ENCODE measurements at regions not wholly inside any gene's neighbourhood (a gene's known extent, or its start where the extent isn't known, plus 50 kb on each side); places are given as distances from the start of the nearest gene placed in this dataset.
A peak's percentile ranks its signal among the peaks of the same experiment; 100 is the strongest.

DNA sequence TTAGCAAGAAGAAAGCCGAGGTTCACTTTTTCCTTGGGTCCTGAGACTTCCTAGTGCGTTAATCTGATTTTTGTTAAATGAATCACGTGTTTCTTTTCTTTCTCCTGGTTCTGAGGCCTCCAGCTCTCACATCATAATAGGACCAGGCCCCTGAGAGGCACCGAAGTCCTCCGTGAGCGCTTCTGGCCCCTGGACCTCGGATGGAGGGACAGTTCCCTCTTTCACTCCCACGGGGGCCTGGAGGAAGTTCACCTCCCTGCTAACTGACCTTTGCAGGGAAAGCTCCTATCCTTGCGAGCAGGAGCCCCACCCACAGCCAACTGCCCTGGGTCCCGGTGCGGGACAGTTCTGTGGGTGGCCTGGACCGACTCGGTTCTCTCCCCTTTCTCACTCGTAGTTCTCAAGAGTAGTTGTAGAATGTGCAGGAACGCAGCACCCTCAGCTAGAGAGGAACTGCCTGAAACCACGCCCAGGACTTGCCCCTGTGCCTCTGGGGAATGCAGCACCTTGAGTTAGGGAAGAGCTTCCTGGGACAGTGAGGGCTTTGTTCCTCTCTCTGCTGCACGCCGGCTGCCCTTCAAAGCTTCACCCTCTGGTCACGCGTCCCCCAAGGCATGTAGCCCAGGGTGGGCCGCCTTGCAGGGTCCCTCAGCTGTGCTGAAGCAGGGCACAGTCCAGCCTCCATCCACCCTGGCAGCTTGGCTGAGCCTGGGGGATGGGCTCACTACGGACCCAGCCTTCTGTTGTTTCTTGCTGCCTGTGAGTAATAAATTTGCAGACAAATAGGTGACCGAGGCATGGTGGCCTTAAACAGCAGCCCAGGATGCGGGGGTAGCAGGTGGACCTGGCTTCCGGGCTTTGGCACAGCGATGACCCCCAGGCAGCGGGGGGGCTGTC is 264.6 kb downstream of the ADGRD1 start (continued):
- TF ChIP-seq KDM4B (IDR thresholded peaks at IDR 0.05; ENCODE audit: borderline replicate concordance in 2 of 2, low read depth in 1 of 2) (peak in 1 of 2 experiments; percentile 55; a peak in 1 of 4 replicates), CTBP1 (IDR thresholded peaks at IDR 0.05; ENCODE audit: borderline replicate concordance) (peak; percentile 55; the same call in 1 of the 2 replicates)
- TF ChIP-seq, protein P1, sequence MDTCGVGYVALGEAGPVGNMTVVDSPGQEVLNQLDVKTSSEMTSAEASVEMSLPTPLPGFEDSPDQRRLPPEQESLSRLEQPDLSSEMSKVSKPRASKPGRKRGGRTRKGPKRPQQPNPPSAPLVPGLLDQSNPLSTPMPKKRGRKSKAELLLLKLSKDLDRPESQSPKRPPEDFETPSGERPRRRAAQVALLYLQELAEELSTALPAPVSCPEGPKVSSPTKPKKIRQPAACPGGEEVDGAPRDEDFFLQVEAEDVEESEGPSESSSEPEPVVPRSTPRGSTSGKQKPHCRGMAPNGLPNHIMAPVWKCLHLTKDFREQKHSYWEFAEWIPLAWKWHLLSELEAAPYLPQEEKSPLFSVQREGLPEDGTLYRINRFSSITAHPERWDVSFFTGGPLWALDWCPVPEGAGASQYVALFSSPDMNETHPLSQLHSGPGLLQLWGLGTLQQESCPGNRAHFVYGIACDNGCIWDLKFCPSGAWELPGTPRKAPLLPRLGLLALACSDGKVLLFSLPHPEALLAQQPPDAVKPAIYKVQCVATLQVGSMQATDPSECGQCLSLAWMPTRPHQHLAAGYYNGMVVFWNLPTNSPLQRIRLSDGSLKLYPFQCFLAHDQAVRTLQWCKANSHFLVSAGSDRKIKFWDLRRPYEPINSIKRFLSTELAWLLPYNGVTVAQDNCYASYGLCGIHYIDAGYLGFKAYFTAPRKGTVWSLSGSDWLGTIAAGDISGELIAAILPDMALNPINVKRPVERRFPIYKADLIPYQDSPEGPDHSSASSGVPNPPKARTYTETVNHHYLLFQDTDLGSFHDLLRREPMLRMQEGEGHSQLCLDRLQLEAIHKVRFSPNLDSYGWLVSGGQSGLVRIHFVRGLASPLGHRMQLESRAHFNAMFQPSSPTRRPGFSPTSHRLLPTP (IDR thresholded peaks at IDR 0.05; ENCODE audit: borderline replicate concordance, extremely low read depth, insufficient read length), result no peak

GRCh38 chr12:131218923-131219669 is 265.4 kb downstream of the ADGRD1 start:
- peaks cover 18 to 53% of the 10 kb centered on the region in 2 experiments for H3K4me1 ChIP-seq (replicated peaks in 1 of 2; ENCODE audit: control insufficient read depth in 2 of 2, insufficient read depth in 2 of 2, low read length in 2 of 2)
- in situ Hi-C loops (cut with MboI), result no loop called here
- FAIRE-seq, result no peak
- no peak for TF ChIP-seq ZNF830 (CRISPR knock-in tag; IDR thresholded peaks at IDR 0.05)
- TF ChIP-seq, protein P2, sequence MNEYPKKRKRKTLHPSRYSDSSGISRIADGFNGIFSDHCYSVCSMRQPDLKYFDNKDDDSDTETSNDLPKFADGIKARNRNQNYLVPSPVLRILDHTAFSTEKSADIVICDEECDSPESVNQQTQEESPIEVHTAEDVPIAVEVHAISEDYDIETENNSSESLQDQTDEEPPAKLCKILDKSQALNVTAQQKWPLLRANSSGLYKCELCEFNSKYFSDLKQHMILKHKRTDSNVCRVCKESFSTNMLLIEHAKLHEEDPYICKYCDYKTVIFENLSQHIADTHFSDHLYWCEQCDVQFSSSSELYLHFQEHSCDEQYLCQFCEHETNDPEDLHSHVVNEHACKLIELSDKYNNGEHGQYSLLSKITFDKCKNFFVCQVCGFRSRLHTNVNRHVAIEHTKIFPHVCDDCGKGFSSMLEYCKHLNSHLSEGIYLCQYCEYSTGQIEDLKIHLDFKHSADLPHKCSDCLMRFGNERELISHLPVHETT (CRISPR knock-in tag; conservative IDR thresholded peaks at IDR 0.05 in 1 of 2, IDR thresholded peaks at IDR 0.05 in 1 of 2), result no peak
- TF ChIP-seq ZKSCAN8 (CRISPR knock-in tag; IDR thresholded peaks at IDR 0.05), result no peak
- no peak for TF ChIP-seq MCM5 (IDR thresholded peaks at IDR 0.05; ENCODE audit: low read depth)
- TF ChIP-seq ZNF316 (IDR thresholded peaks at IDR 0.05), result no peak
- TF ChIP-seq BHLHE40 (IDR thresholded peaks at IDR 0.05; ENCODE audit: low read length), result no peak
- no peak for TF ChIP-seq ZC3H8 (IDR thresholded peaks at IDR 0.05)
- TF ChIP-seq, protein P3, sequence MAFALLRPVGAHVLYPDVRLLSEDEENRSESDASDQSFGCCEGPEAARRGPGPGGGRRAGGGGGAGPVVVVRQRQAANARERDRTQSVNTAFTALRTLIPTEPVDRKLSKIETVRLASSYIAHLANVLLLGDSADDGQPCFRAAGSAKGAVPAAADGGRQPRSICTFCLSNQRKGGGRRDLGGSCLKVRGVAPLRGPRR (CRISPR knock-in tag; IDR thresholded peaks at IDR 0.05), result no peak
- TF ChIP-seq POLR2AphosphoS5 (IDR thresholded peaks at IDR 0.05; ENCODE audit: control insufficient read depth, insufficient read depth, low read depth, low read length), result no peak
- TF ChIP-seq ZNF583 (CRISPR knock-in tag; IDR thresholded peaks at IDR 0.05), result no peak
- no peak for TF ChIP-seq TEAD2 (tag; IDR thresholded peaks at IDR 0.05)
- TF ChIP-seq RUNX1 (IDR thresholded peaks at IDR 0.05; ENCODE audit: low read depth), result no peak

More at GRCh38 chr12:131218923-131219669, 265.4 kb downstream of the ADGRD1 start:
- Histone ChIP-seq H4K20me1 (replicated peaks; ENCODE audit: control insufficient read depth, insufficient read depth, low read length) (no peaks in the 10 kb centered on the region; the same call in 1 of the 2 replicates), H3K79me2 (ENCODE audit: control insufficient read depth, insufficient read depth, low read length) (no peaks in the 10 kb centered on the region), H2AFZ (ENCODE audit: low read depth, low read length) (no peak overlapping the region), H3K36me3 (ENCODE audit: control insufficient read depth, insufficient read depth, low read length) (no peaks in the 10 kb centered on the region), H3K9me1 (ENCODE audit: control insufficient read depth, insufficient read depth, low read length) (no peaks in the 10 kb centered on the region), H3K4me2 (ENCODE audit: insufficient read depth, low read length) (no peak overlapping the region), H3K9me3 (replicated peaks; ENCODE audit: control insufficient read depth, insufficient read depth, low read depth, low read length) (no peaks in the 10 kb centered on the region), H3K27ac (ENCODE audit: extremely low read depth, low read depth, low read length) (no peak overlapping the region), H3K27me3 (ENCODE audit: control insufficient read depth in 2 of 2, insufficient read depth in 2 of 2, low read length in 2 of 2) (no peaks in the 10 kb centered on the region; a peak in 1 of 5 replicates), H3K4me3 (no peak overlapping the region), H3K9ac (ENCODE audit: insufficient read depth in 1 of 2, low read depth in 2 of 2, low read length in 2 of 2) (0 out of 4 replicates have a peak overlapping the region, but pooled peaks of 1 of the 2 experiments have one; percentile 26)
- DNase-seq (ENCODE audit: extremely low read depth in 1 of 4, low spot score in 3 of 4), result no peak
- no TSS peak for BruUV-seq (replicated peaks)
- intact Hi-C loops (cut with micrococcal nuclease), result no loop called here
- ChIA-PET CTCF (ENCODE audit: low intra/inter-chr PET ratio) (no interaction called here), POLR2A (interaction anchor here (0.5 to 2.0 kb wide), 2 partner anchors 10 to 261 kb away, joined by 3 to 10 read pairs; no protein-coding TSS in a partner anchor)
- no peak for ATAC-seq
- 58% methylated on average over 7 of the region's 15 CpGs for WGBS (ENCODE audit: insufficient coverage, low coverage, missing lambda C conversion rate)
